Pancreas (tissue), 10 donors: ENCODE measurements at regions not wholly inside any gene's neighbourhood (a gene's known extent, or its start where the extent isn't known, plus 50 kb on each side); places are given as distances from the start of the nearest gene placed in this dataset.
A peak's percentile ranks its signal among the peaks of the same experiment; 100 is the strongest.

Experiments
- ATAC-seq, 4 donors: fragments of 200-7000 bp; cut with Tn5 transposase; one replicate each; pipeline versions ENCODE4 v1.8.0 to v1.9.1; 2020; ENCODE audit warnings: mild to moderate bottlenecking in 4 of 4, moderate library complexity in 4 of 4
- DNase-seq, 6 donors: peaks; one replicate each; pipeline ENCODE4 v3.0.0-alpha.2; 2020
- FAIRE-seq: peaks from 2 replicates; lab custom pipeline; 2012; peaks lifted over from hg19 to GRCh38; lab: Jason Lieb, UNC
- H3K27ac ChIP-seq, 4 donors: fragments of 200-600 bp; sonication (generic); 1 replicate in 3 of 4; 2 replicates in 1 of 4; pipeline versions ENCODE4 v1.5.0 to v1.8.0; 2020
- H3K27me3 ChIP-seq, 4 donors: fragments of 200-600 bp; one replicate each; pipeline ENCODE4 v1.8.0; 2021
- H3K36me3 ChIP-seq, 3 donors: fragments of 200-600 bp; sonication (generic) in 1 of 3; one replicate each; pipeline versions ENCODE4 v1.5.0 to v1.8.0; 2020 to 2021
- H3K4me1 ChIP-seq, 3 donors: fragments of 200-600 bp; one replicate each; pipeline ENCODE4 v1.8.0; 2021
- H3K4me3 ChIP-seq, 4 donors: fragments of 200-600 bp; sonication (generic) in 2 of 4; one replicate each; pipeline versions ENCODE4 v1.5.0 to v1.8.0; 2020 to 2021
- H3K9me3 ChIP-seq, 4 donors: fragments of 200-600 bp; one replicate each; pipeline ENCODE4 v1.8.0; 2021
- WGBS, 2 donors: extraction: QIAGEN DNeasy Blood & Tissue Kit; methylation state at CpG; one replicate each; pipeline ENCODE4 v1.1.7; 2013; 5-methylcytosine and 5-hydroxymethylcytosine counted together
- intact Hi-C, 3 donors: fragments of 100-400 bp; cut with DNase I; formaldehyde crosslinking; loops; one replicate each; pipeline versions ENCODE4 v1.11.1 to v1.14.2; 2022
- TF ChIP-seq, protein P1 (sequence below), 4 donors: fragments of 200-600 bp; sonication (generic) in 3 of 4; IDR thresholded peaks; one replicate each; pipeline versions ENCODE4 v1.5.0 to v1.8.0; 2021; ENCODE audit warnings: antibody characterized with exemption in 4 of 4
- donor health status: healthy with polysubstance abuse.
- donor health status: DM: no; HTN: no; CAD: no; lungs with moderate emphysema.
- donor health status: DM: no; HTN: no; CAD: no.
- donor health status: control.
- donor health status: control.
- donor health status: Bipolar disorder and iron deficiency.
- donor health status: DM: yes; HTN: yes; CAD: no.
- donor health status: DM: no; HTN: no; CAD: no.
- donor health status: DM: no; HTN: no; CAD: no.
- donor health status: DM: yes; HTN: yes; CAD: no.

DNA sequence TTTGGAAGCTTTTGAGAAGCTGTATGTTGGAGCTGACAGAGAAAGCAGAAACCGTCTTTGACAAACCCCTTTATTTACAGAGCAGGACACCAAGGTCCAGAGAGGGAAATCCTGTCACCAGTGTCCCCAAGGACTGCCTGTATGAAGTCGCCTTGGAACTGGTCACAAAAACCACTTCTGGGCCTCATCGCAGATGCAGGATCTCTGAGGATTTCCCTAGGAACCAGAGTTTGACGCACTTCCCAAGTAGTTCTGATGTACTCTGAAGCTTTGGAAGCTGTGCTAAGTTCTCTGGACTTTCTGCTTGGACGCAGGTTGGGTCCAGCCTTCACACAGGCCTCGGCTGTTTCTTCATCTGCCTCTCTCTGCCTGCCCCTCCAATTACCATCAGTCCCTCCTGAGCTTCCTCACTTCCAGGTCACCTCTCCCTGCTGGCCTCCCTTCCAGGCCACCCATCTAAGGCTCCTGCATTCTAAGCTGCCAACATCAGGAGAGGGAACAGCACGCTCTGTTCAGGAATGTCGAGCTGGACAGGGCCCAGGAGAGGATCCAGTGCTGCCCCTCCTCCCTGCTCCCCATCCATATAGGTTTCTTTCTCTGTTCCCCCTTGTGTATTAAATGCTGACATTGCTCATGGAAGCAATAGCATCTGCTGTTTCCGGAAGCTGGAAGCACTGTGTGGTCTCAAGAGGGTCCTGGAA is 270.8 kb downstream of the OPA1 start:
- FAIRE-seq (no peak), DNase-seq (no peak), ATAC-seq (peak in 3 of 4 donors; percentile 18 to 61 (median 34))
- TF ChIP-seq, protein P1, sequence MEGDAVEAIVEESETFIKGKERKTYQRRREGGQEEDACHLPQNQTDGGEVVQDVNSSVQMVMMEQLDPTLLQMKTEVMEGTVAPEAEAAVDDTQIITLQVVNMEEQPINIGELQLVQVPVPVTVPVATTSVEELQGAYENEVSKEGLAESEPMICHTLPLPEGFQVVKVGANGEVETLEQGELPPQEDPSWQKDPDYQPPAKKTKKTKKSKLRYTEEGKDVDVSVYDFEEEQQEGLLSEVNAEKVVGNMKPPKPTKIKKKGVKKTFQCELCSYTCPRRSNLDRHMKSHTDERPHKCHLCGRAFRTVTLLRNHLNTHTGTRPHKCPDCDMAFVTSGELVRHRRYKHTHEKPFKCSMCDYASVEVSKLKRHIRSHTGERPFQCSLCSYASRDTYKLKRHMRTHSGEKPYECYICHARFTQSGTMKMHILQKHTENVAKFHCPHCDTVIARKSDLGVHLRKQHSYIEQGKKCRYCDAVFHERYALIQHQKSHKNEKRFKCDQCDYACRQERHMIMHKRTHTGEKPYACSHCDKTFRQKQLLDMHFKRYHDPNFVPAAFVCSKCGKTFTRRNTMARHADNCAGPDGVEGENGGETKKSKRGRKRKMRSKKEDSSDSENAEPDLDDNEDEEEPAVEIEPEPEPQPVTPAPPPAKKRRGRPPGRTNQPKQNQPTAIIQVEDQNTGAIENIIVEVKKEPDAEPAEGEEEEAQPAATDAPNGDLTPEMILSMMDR (IDR thresholded peaks at IDR 0.05): no peak
- Histone ChIP-seq H3K4me3 (no peak overlapping the region), H3K9me3 (no peaks in the 10 kb centered on the region), H3K27me3 (no peaks in the 10 kb centered on the region), H3K27ac (no peak overlapping the region), H3K4me1 (no peaks in the 10 kb centered on the region), H3K36me3 (no peaks in the 10 kb centered on the region)
- intact Hi-C loops: no loop called here
- WGBS, 2 donors: 80 to 82% methylated on average over 9 of the region's 9 CpGs

GRCh38 chr3:193865339-193865738 is 270.6 kb upstream of the HES1 start:
- FAIRE-seq: no peak

GRCh38 chr3:193865896-193866480 is 270.0 kb upstream of the HES1 start:
- Histone ChIP-seq H3K27ac (no peak overlapping the region), H3K4me1 (no peaks in the 10 kb centered on the region), H3K9me3 (no peaks in the 10 kb centered on the region), H3K27me3 (no peaks in the 10 kb centered on the region), H3K4me3 (no peak overlapping the region), H3K36me3 (no peaks in the 10 kb centered on the region)
- WGBS, 2 donors: 61 to 73% methylated on average over 4 of the region's 4 CpGs
- FAIRE-seq (no peak), DNase-seq (no peak), ATAC-seq (no peak)
- intact Hi-C loops: no loop called here
- TF ChIP-seq, protein P1 (IDR thresholded peaks at IDR 0.05): no peak

More at GRCh38 chr3:193865339-193865738, 270.6 kb upstream of the HES1 start:
- Histone ChIP-seq H3K9me3 (no peaks in the 10 kb centered on the region), H3K4me1 (no peaks in the 10 kb centered on the region), H3K36me3 (no peaks in the 10 kb centered on the region), H3K27ac (no peak overlapping the region), H3K4me3 (no peak overlapping the region), H3K27me3 (no peaks in the 10 kb centered on the region)
- ATAC-seq (no peak), DNase-seq (no peak)
- intact Hi-C loops: no loop called here
- TF ChIP-seq, protein P1 (IDR thresholded peaks at IDR 0.05): no peak
- 90 to 100% methylated on average over 1 of the region's 1 CpG for WGBS, 2 donors

- Histone ChIP-seq H3K27me3 (no peaks in the 10 kb centered on the region), H3K4me3 (no peak overlapping the region), H3K9me3 (no peaks in the 10 kb centered on the region), H3K27ac (no peak overlapping the region), H3K4me1 (peaks cover 6 to 13% (median 13%) of the 10 kb centered on the region in 3 donors), H3K36me3 (no peaks in the 10 kb centered on the region)
- no peak for FAIRE-seq
- TF ChIP-seq, protein P1 (IDR thresholded peaks at IDR 0.05): no peak
- intact Hi-C loops: no loop called here
- no peak for ATAC-seq
- WGBS, 2 donors: 96 to 97% methylated on average over 7 of the region's 7 CpGs
- no peak for DNase-seq
Measured at GRCh38 chr3:193868590-193868989, 267.4 kb upstream of the HES1 start.
